Gastroesophageal sphincter (tissue), 4 donors: ENCODE measurements at regions not wholly inside any gene's neighbourhood (a gene's known extent, or its start where the extent isn't known, plus 50 kb on each side); places are given as distances from the start of the nearest gene placed in this dataset.

ENCODE experiments used
- ATAC-seq: fragments of 150-250 bp; one replicate; pipeline ENCODE4 v1.9.1; 2016; ENCODE audit warnings: mild to moderate bottlenecking, moderate library complexity
- H3K27ac ChIP-seq, 4 donors: fragments of 200-600 bp; sonication (generic) in 3 of 4; 1 replicate in 3 of 4; 2 replicates in 1 of 4; pipeline ENCODE4 v1.5.1; 2016 to 2019
- H3K27me3 ChIP-seq: fragments of 200-600 bp; sonication (generic); one replicate; pipeline ENCODE4 v1.5.1; 2019
- H3K36me3 ChIP-seq, 2 donors: fragments of 200-600 bp; sonication (generic); one replicate each; pipeline ENCODE4 v1.5.1; 2019; ENCODE audit warnings: control low read depth in 1 of 2
- H3K4me1 ChIP-seq, 3 donors: fragments of 200-600 bp; sonication (generic); 1 replicate in 2 of 3; 2 replicates in 1 of 3; pipeline ENCODE4 v1.5.1; 2016 to 2019; ENCODE audit warnings: control low read depth in 2 of 3
- H3K4me3 ChIP-seq, 2 donors: fragments of 200-600 bp; sonication (generic); one replicate each; pipeline ENCODE4 v1.5.1; 2019; ENCODE audit warnings: mild to moderate bottlenecking in 1 of 2, moderate library complexity in 1 of 2
- H3K9me3 ChIP-seq, 3 donors: fragments of 200-600 bp; sonication (generic); one replicate each; pipeline ENCODE4 v1.5.1; 2017 to 2019; ENCODE audit warnings: control low read depth in 2 of 3
- CTCF ChIP-seq, 4 experiments: fragments of 200-600 bp in 2 of 4; fragments of 450-650 bp in 2 of 4; sonication (generic) in 1 of 4; IDR thresholded peaks; one replicate each; pipeline ENCODE4 v1.5.1; 2017 to 2019; ENCODE audit warnings: antibody characterized with exemption in 4 of 4, mild to moderate bottlenecking in 2 of 4, moderate library complexity in 2 of 4
- EP300 ChIP-seq: sonication (generic); formaldehyde crosslinking; IDR thresholded peaks from one replicate; pipeline ENCODE4 v1.6.1; 2017; ENCODE audit warnings: antibody characterized with exemption, mild to moderate bottlenecking
- POLR2A ChIP-seq, 2 donors: fragments of 450-650 bp; IDR thresholded peaks; one replicate each; pipeline ENCODE4 v1.6.1; 2017; ENCODE audit warnings: antibody characterized with exemption in 2 of 2, mild to moderate bottlenecking in 2 of 2, moderate library complexity in 1 of 2
- POLR2AphosphoS5 ChIP-seq: sonication (generic); formaldehyde crosslinking; IDR thresholded peaks from one replicate; pipeline ENCODE4 v1.6.1; 2017; ENCODE audit warnings: antibody characterized with exemption
- WGBS, 2 donors: methylation state at CpG; one replicate each; pipeline ENCODE4 v1.1.5; 2018; ENCODE audit warnings: low coverage in 1 of 2; 5-methylcytosine and 5-hydroxymethylcytosine counted together

GRCh38 chr13:53141336-53141735 lies 112.7 kb downstream of the OLFM4 start:
- no peak for TF ChIP-seq POLR2A (IDR thresholded peaks at IDR 0.05)
- TF ChIP-seq EP300, result no peak
- no peak for TF ChIP-seq POLR2AphosphoS5
- TF ChIP-seq CTCF (IDR thresholded peaks at IDR 0.05), result no peak
- Histone ChIP-seq H3K9me3 (no peaks in the 10 kb centered on the region), H3K4me3 (no peak overlapping the region), H3K27ac (no peak overlapping the region), H3K36me3 (no peaks in the 10 kb centered on the region), H3K27me3 (peaks cover 28% of the 10 kb centered on the region), H3K4me1 (no peaks in the 10 kb centered on the region)
- ATAC-seq, result no peak
- WGBS, 2 donors, result 3 to 47% methylated on average over 3 of the region's 3 CpGs

- H3K27ac ChIP-seq, result no peak overlapping the region
- no peaks in the 10 kb centered on the region for H3K4me1 ChIP-seq
- 69 to 72% methylated on average over 5 of the region's 5 CpGs for WGBS, 2 donors
- no peaks in the 10 kb centered on the region for H3K36me3 ChIP-seq
- no peaks in the 10 kb centered on the region for H3K9me3 ChIP-seq
- no peak for ATAC-seq
- H3K4me3 ChIP-seq, result no peak overlapping the region
- TF ChIP-seq EP300, result no peak
- no peak for TF ChIP-seq CTCF (IDR thresholded peaks at IDR 0.05)
- no peak for TF ChIP-seq POLR2A (IDR thresholded peaks at IDR 0.05)
- no peak for TF ChIP-seq POLR2AphosphoS5
- H3K27me3 ChIP-seq, result peaks cover 23% of the 10 kb centered on the region
Observed at GRCh38 chr13:53142306-53142705, 113.7 kb downstream of the OLFM4 start.

- H3K36me3 ChIP-seq, result no peaks in the 10 kb centered on the region
- H3K4me3 ChIP-seq, result no peak overlapping the region
- H3K27ac ChIP-seq, result no peak overlapping the region
- peaks cover 18% of the 10 kb centered on the region for H3K27me3 ChIP-seq
- TF ChIP-seq POLR2AphosphoS5, result no peak
- no peak for TF ChIP-seq POLR2A (IDR thresholded peaks at IDR 0.05)
- no peak for TF ChIP-seq EP300
- TF ChIP-seq CTCF (IDR thresholded peaks at IDR 0.05), result no peak
- H3K4me1 ChIP-seq, result no peaks in the 10 kb centered on the region
- ATAC-seq, result no peak
- H3K9me3 ChIP-seq, result no peaks in the 10 kb centered on the region
- 71 to 76% methylated on average over 6 of the region's 6 CpGs for WGBS, 2 donors
Observed at GRCh38 chr13:53143757-53144339, 115.2 kb downstream of the OLFM4 start.

GRCh38 chr13:53144826-53145225 lies 116.2 kb downstream of the OLFM4 start:
- H3K36me3 ChIP-seq, result no peaks in the 10 kb centered on the region
- 77 to 84% methylated on average over 3 to 5 of the region's 5 CpGs for WGBS, 2 donors
- peaks cover 17% of the 10 kb centered on the region for H3K27me3 ChIP-seq
- TF ChIP-seq POLR2AphosphoS5 (no peak), EP300 (no peak), POLR2A (IDR thresholded peaks at IDR 0.05) (no peak), CTCF (IDR thresholded peaks at IDR 0.05) (no peak)
- no peak overlapping the region for H3K4me3 ChIP-seq
- no peaks in the 10 kb centered on the region for H3K4me1 ChIP-seq
- H3K9me3 ChIP-seq, result no peaks in the 10 kb centered on the region
- ATAC-seq, result no peak
- H3K27ac ChIP-seq, result no peak overlapping the region

GRCh38 chr13:53150568-53150967 lies 122.0 kb downstream of the OLFM4 start:
- no peak for ATAC-seq
- Histone ChIP-seq H3K4me3 (no peak overlapping the region), H3K9me3 (no peaks in the 10 kb centered on the region), H3K4me1 (no peaks in the 10 kb centered on the region), H3K36me3 (no peaks in the 10 kb centered on the region), H3K27ac (no peak overlapping the region), H3K27me3 (peaks cover 14% of the 10 kb centered on the region)
- TF ChIP-seq POLR2AphosphoS5 (no peak), EP300 (no peak), CTCF (IDR thresholded peaks at IDR 0.05) (no peak), POLR2A (IDR thresholded peaks at IDR 0.05) (no peak)
- WGBS, 2 donors, result 83 to 84% methylated on average over 5 of the region's 5 CpGs
